H1 (cell line): ENCODE measurements at regions not wholly inside any gene's neighbourhood (a gene's known extent, or its start where the extent isn't known, plus 50 kb on each side); places are given as distances from the start of the nearest gene placed in this dataset.

Experiments used
- ASH2L ChIP-seq: fragments of 200-600, 300-600 bp; sonication (generic); IDR thresholded peaks from one replicate; pipeline ENCODE4 v1.7.1; 2017; ENCODE audit warnings: low read length
- ATF3 ChIP-seq: IDR thresholded peaks from 2 replicates; pipeline ENCODE4 v1.6.1; 2011; ENCODE audit warnings: low read depth, mild to moderate bottlenecking, low read length; ENCODE audit not compliant: insufficient read depth
- CBX5 ChIP-seq: fragments of 300-800, 300-1000 bp; sonication (generic); IDR thresholded peaks from 2 replicates; pipeline ENCODE4 v1.7.1; 2016; ENCODE audit warnings: antibody characterized with exemption, low read length, low read depth
- CTCF ChIP-seq, 3 experiments: IDR thresholded peaks; 1 replicate in 2 of 3; 2 replicates in 1 of 3; pipeline versions ENCODE4 v1.5.1 to v1.6.1; 2011; ENCODE audit warnings: low read length in 3 of 3, mild to moderate bottlenecking in 3 of 3, inconsistent platforms in 2 of 3, low read depth in 1 of 3, moderate library complexity in 1 of 3; ENCODE audit not compliant: insufficient read depth in 1 of 3; ENCODE audit errors: control extremely low read depth in 1 of 3
- EGR1 ChIP-seq: IDR thresholded peaks from 2 replicates; pipeline ENCODE4 v1.6.1; 2011; ENCODE audit warnings: low read depth, low read length, borderline replicate concordance
- EP300 ChIP-seq, 2 experiments: IDR thresholded peaks; 1 replicate in 1 of 2; 2 replicates in 1 of 2; pipeline ENCODE4 v1.6.1; 2011 to 2012; ENCODE audit warnings: low read depth in 2 of 2, low read length in 2 of 2, mild to moderate bottlenecking in 2 of 2, borderline replicate concordance in 1 of 2, inconsistent platforms in 1 of 2, moderate library complexity in 1 of 2
- EZH2 ChIP-seq: fragments of 200-600 bp; sonication (generic); IDR thresholded peaks from 2 replicates; pipeline ENCODE4 v1.7.1; 2012; ENCODE audit warnings: low read depth, mild to moderate bottlenecking, moderate library complexity, low read length, inconsistent platforms; ENCODE audit not compliant: severe bottlenecking
- FOSL1 ChIP-seq: IDR thresholded peaks from 2 replicates; pipeline ENCODE4 v1.6.1; 2011; ENCODE audit warnings: mild to moderate bottlenecking, low read depth, low read length, moderate library complexity; ENCODE audit not compliant: insufficient read depth
- KDM5A ChIP-seq: fragments of 200-600 bp; IDR thresholded peaks from 2 replicates; pipeline ENCODE4 v1.7.1; 2012; ENCODE audit warnings: mild to moderate bottlenecking, low read length, inconsistent platforms, mixed read lengths
- NRF1 ChIP-seq: IDR thresholded peaks from 2 replicates; pipeline ENCODE4 v1.6.1; 2011; ENCODE audit warnings: mild to moderate bottlenecking, low read depth, low read length, improper control_type of control experiment
- POLR2A ChIP-seq, 2 experiments: IDR thresholded peaks; 1 replicate in 1 of 2; 2 replicates in 1 of 2; pipeline ENCODE4 v1.6.1; 2011; ENCODE audit warnings: low read depth in 2 of 2, low read length in 2 of 2, mild to moderate bottlenecking in 2 of 2; ENCODE audit errors: control extremely low read depth in 1 of 2
- RBBP5 ChIP-seq: IDR thresholded peaks from 2 replicates; pipeline ENCODE4 v1.7.1; 2012; ENCODE audit warnings: low read depth, mild to moderate bottlenecking, inconsistent platforms, low read length, moderate library complexity, borderline replicate concordance
- SAP30 ChIP-seq: fragments of 300-600 bp; sonication (generic); IDR thresholded peaks from 2 replicates; pipeline ENCODE4 v1.7.1; 2012; ENCODE audit warnings: low read length, moderate library complexity, mild to moderate bottlenecking, inconsistent platforms; ENCODE audit not compliant: insufficient read depth, insufficient replicate concordance

GRCh38 chr1:98471633-98472032, 189.9 kb upstream of the SNX7 start:
- TF ChIP-seq CTCF (IDR thresholded peaks at IDR 0.05; ENCODE audit: control extremely low read depth in 1 of 3, insufficient read depth in 1 of 3, low read depth in 1 of 3, low read length in 3 of 3): no peak
- no peak for TF ChIP-seq POLR2A (IDR thresholded peaks at IDR 0.05; ENCODE audit: control extremely low read depth in 1 of 2, low read depth in 2 of 2, low read length in 2 of 2)
- TF ChIP-seq EP300 (IDR thresholded peaks at IDR 0.05; ENCODE audit: borderline replicate concordance in 1 of 2, low read depth in 2 of 2, low read length in 2 of 2): no peak
- TF ChIP-seq SAP30: no peak
- no peak for TF ChIP-seq EZH2
- no peak for TF ChIP-seq FOSL1
- TF ChIP-seq CBX5: no peak
- no peak for TF ChIP-seq KDM5A
- TF ChIP-seq ATF3: no peak
- no peak for TF ChIP-seq EGR1
- no peak for TF ChIP-seq NRF1
- no peak for TF ChIP-seq RBBP5
- no peak for TF ChIP-seq ASH2L
